ENCODE measurements at regions not wholly inside any gene's neighbourhood (a gene's known extent, or its start where the extent isn't known, plus 50 kb on each side); places are given as distances from the start of the nearest gene placed in this dataset.

GRCh38 chr20:51082988-51083387, 60.1 kb upstream of the KCNG1 start:
- H2AFZ ChIP-seq (ENCODE audit: low read length) = no peak overlapping the region
- no peak overlapping the region for H3K27ac ChIP-seq (ENCODE audit: insufficient read depth, low read length)
- H3K4me1 ChIP-seq (ENCODE audit: control insufficient read depth, extremely low read depth, insufficient read depth, low read length) = no peaks in the 10 kb centered on the region
- DNase-seq (ENCODE audit: low read depth in 2 of 2) = no peak
- no peak overlapping the region for H3K4me2 ChIP-seq (ENCODE audit: extremely low read depth, insufficient read depth, low read length)
- no peak overlapping the region for H3K9ac ChIP-seq (ENCODE audit: insufficient read depth, low read length)
- H3K4me3 ChIP-seq (replicated peaks in 1 of 4; ENCODE audit: control extremely low read depth in 1 of 4, insufficient read depth in 1 of 4, low read depth in 3 of 4, low read length in 4 of 4) = no peak overlapping the region
- no peak for TF ChIP-seq CTCF (conservative IDR thresholded peaks at IDR 0.05 in 1 of 2, IDR thresholded peaks at IDR 0.05 in 1 of 2; ENCODE audit: low read depth in 1 of 2, low read length in 2 of 2)
- H3K27me3 ChIP-seq (ENCODE audit: control insufficient read depth, insufficient read depth, low read length) = peaks cover 20% of the 10 kb centered on the region
- no peaks in the 10 kb centered on the region for H3K9me3 ChIP-seq (ENCODE audit: control insufficient read depth, insufficient read depth, low read depth, low read length)
- H3K36me3 ChIP-seq (ENCODE audit: control insufficient read depth, insufficient read depth, low read length) = no peaks in the 10 kb centered on the region
- no peaks in the 10 kb centered on the region for H4K20me1 ChIP-seq (ENCODE audit: control insufficient read depth, extremely low read depth, insufficient read depth, low read length)
- H3K79me2 ChIP-seq (ENCODE audit: control insufficient read depth, insufficient read depth, low read length) = no peaks in the 10 kb centered on the region

- Histone ChIP-seq H3K4me2 (ENCODE audit: extremely low read depth, insufficient read depth, low read length) (no peak overlapping the region), H4K20me1 (ENCODE audit: control insufficient read depth, extremely low read depth, insufficient read depth, low read length) (no peaks in the 10 kb centered on the region), H3K9me3 (ENCODE audit: control insufficient read depth, insufficient read depth, low read depth, low read length) (no peaks in the 10 kb centered on the region), H3K27me3 (ENCODE audit: control insufficient read depth, insufficient read depth, low read length) (peaks cover 38% of the 10 kb centered on the region), H3K36me3 (ENCODE audit: control insufficient read depth, insufficient read depth, low read length) (no peaks in the 10 kb centered on the region), H3K4me3 (replicated peaks in 1 of 4; ENCODE audit: control extremely low read depth in 1 of 4, insufficient read depth in 1 of 4, low read depth in 3 of 4, low read length in 4 of 4) (no peak overlapping the region), H3K9ac (ENCODE audit: insufficient read depth, low read length) (no peak overlapping the region), H3K79me2 (ENCODE audit: control insufficient read depth, insufficient read depth, low read length) (no peaks in the 10 kb centered on the region), H2AFZ (ENCODE audit: low read length) (no peak overlapping the region), H3K4me1 (ENCODE audit: control insufficient read depth, extremely low read depth, insufficient read depth, low read length) (no peaks in the 10 kb centered on the region), H3K27ac (ENCODE audit: insufficient read depth, low read length) (no peak overlapping the region)
- DNase-seq (ENCODE audit: low read depth in 2 of 2) = no peak
- TF ChIP-seq EZH2 (IDR thresholded peaks at IDR 0.05; ENCODE audit: low read length, missing control alignments) = no peak
- TF ChIP-seq CTCF (conservative IDR thresholded peaks at IDR 0.05 in 1 of 2, IDR thresholded peaks at IDR 0.05 in 1 of 2; ENCODE audit: low read depth in 1 of 2, low read length in 2 of 2) = no peak
Measured at GRCh38 chr20:51080516-51080915, 57.6 kb upstream of the KCNG1 start.

DNA sequence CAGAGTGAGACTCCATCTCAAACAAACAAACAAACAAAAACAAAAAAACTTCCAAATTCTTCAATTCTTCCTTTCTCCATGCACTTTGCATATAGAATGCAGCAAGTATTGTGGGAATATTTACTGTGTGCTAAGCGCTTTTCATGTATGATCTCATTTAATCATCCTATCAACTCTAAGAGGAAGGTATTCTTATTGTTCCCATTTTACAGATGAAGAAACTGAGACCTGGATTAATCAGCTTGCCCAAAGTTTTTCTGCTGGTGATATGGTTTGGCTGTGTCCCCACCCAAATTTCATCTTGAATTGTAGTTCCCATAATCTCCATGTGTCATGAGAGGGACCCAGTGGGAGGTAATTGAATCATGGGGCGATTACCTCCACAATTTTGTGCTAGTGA, 56.6 kb upstream of the KCNG1 start:
- no peak overlapping the region for H3K4me2 ChIP-seq (ENCODE audit: extremely low read depth, insufficient read depth, low read length)
- H3K79me2 ChIP-seq (ENCODE audit: control insufficient read depth, insufficient read depth, low read length) = no peaks in the 10 kb centered on the region
- H2AFZ ChIP-seq (ENCODE audit: low read length) = no peak overlapping the region
- H3K4me1 ChIP-seq (ENCODE audit: control insufficient read depth, extremely low read depth, insufficient read depth, low read length) = no peaks in the 10 kb centered on the region
- H3K9ac ChIP-seq (ENCODE audit: insufficient read depth, low read length) = no peak overlapping the region
- H3K9me3 ChIP-seq (ENCODE audit: control insufficient read depth, insufficient read depth, low read depth, low read length) = no peaks in the 10 kb centered on the region
- no peak overlapping the region for H3K27ac ChIP-seq (ENCODE audit: insufficient read depth, low read length)
- no peak for TF ChIP-seq CTCF (conservative IDR thresholded peaks at IDR 0.05 in 1 of 2, IDR thresholded peaks at IDR 0.05 in 1 of 2; ENCODE audit: low read depth in 1 of 2, low read length in 2 of 2)
- TF ChIP-seq EZH2 (IDR thresholded peaks at IDR 0.05; ENCODE audit: low read length, missing control alignments) = no peak
- peaks cover 39% of the 10 kb centered on the region for H3K27me3 ChIP-seq (ENCODE audit: control insufficient read depth, insufficient read depth, low read length)
- H4K20me1 ChIP-seq (ENCODE audit: control insufficient read depth, extremely low read depth, insufficient read depth, low read length) = no peaks in the 10 kb centered on the region
- H3K36me3 ChIP-seq (ENCODE audit: control insufficient read depth, insufficient read depth, low read length) = no peaks in the 10 kb centered on the region
- no peak overlapping the region for H3K4me3 ChIP-seq (replicated peaks in 1 of 4; ENCODE audit: control extremely low read depth in 1 of 4, insufficient read depth in 1 of 4, low read depth in 3 of 4, low read length in 4 of 4)
- no peak for DNase-seq (ENCODE audit: low read depth in 2 of 2)

Data from fibroblast of lung (primary cell).